Smooth muscle cell (in vitro differentiated cells): ENCODE measurements at regions not wholly inside any gene's neighbourhood (a gene's known extent, or its start where the extent isn't known, plus 50 kb on each side); places are given as distances from the start of the nearest gene placed in this dataset.
A peak's percentile ranks its signal among the peaks of the same experiment; 100 is the strongest.

ENCODE experiments used
- DNase-seq: peaks from one replicate; lab custom pipeline; 2025; ENCODE audit not compliant: unreplicated experiment; lab: John Stamatoyannopoulos, UW
- H2AFZ ChIP-seq: fragments of 200-600 bp; sonication (generic); 2 replicates; pipeline ENCODE4 v1.6.0; 2016; ENCODE audit warnings: antibody characterized with exemption, low read depth, mild to moderate bottlenecking
- H3F3A ChIP-seq: fragments of 200-600 bp; sonication (generic); 2 replicates; pipeline ENCODE4 v1.6.0; 2017; ENCODE audit warnings: antibody characterized with exemption, low read depth
- H3K27ac ChIP-seq: fragments of 200-600 bp; sonication (generic); 2 replicates; pipeline ENCODE4 v1.5.1; 2016; ENCODE audit warnings: low read depth, mild to moderate bottlenecking
- H3K27me3 ChIP-seq: fragments of 200-600 bp; sonication (generic); 2 replicates; pipeline ENCODE4 v1.6.1; 2016; ENCODE audit warnings: low read depth, mild to moderate bottlenecking
- H3K36me3 ChIP-seq: fragments of 200-600 bp; sonication (generic); 2 replicates; pipeline ENCODE4 v1.5.1; 2016; ENCODE audit warnings: low read depth
- H3K4me1 ChIP-seq: fragments of 200-600 bp; sonication (generic); 2 replicates; pipeline ENCODE4 v1.5.1; 2016; ENCODE audit warnings: low read depth
- H3K4me2 ChIP-seq: fragments of 200-600 bp; sonication (generic); 2 replicates; pipeline ENCODE4 v1.6.0; 2016; ENCODE audit warnings: mild to moderate bottlenecking
- H3K4me3 ChIP-seq: fragments of 200-600 bp; sonication (generic); 2 replicates; pipeline ENCODE4 v1.5.1; 2016; ENCODE audit warnings: mild to moderate bottlenecking
- H3K79me2 ChIP-seq: fragments of 200-600 bp; sonication (generic); 2 replicates; pipeline ENCODE4 v1.6.0; 2016; ENCODE audit warnings: low read depth, mild to moderate bottlenecking
- H3K9ac ChIP-seq: fragments of 200-600 bp; sonication (generic); 2 replicates; pipeline ENCODE4 v1.6.0; 2016; ENCODE audit warnings: low read depth
- H3K9me3 ChIP-seq: fragments of 200-600 bp; sonication (generic); replicated peaks from 2 replicates; pipeline ENCODE4 v1.5.1; 2016; ENCODE audit warnings: low read depth
- H4K20me1 ChIP-seq: fragments of 200-600 bp; sonication (generic); 2 replicates; pipeline ENCODE4 v1.6.0; 2016; ENCODE audit warnings: low read depth
- WGBS: methylation state at CpG from one replicate; pipeline ENCODE4 v1.1.7; 2016; ENCODE audit warnings: low lambda C conversion rate; 5-methylcytosine and 5-hydroxymethylcytosine counted together
- TF ChIP-seq, protein P1 (sequence below): fragments of 200-600 bp; sonication (generic); IDR thresholded peaks from 2 replicates; pipeline ENCODE4 v1.5.1; 2017; ENCODE audit warnings: borderline replicate concordance, mild to moderate bottlenecking, antibody characterized with exemption; ENCODE audit not compliant: insufficient read depth, poor library complexity, severe bottlenecking

DNA sequence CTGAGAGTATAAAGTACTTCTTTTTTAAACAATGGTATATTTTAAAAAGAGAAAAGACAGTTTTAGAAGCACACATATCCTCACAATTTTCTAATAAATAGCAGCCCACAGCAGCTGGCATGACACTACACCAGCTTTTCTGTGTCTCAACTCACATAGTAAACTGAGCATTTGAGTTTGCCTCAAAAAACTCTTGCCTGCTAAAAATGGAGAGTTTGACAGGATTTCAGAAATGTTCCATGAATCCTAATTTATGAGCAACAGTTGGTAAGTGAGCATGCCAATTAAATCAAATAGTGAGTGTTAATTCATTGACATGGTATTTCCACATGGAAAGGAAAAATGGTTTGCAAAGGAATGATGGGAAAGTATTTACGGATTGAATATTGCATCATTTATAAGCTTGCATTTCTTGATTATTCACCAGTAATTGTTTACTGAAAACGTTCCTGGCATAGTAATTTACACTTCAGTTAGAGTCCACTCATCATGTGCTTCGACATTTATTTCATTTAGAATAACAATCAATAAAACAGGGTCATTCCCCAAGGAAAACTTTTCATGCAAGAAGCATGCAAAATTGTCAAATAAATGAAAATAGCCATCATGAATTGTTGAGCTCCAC is 323.0 kb downstream of the EFNB2 start:
- H4K20me1 ChIP-seq: no peaks in the 10 kb centered on the region
- no peak overlapping the region for H3K4me3 ChIP-seq
- WGBS: 78% methylated on average over 3 of the region's 3 CpGs
- no peak overlapping the region for H2AFZ ChIP-seq
- H3K79me2 ChIP-seq: no peaks in the 10 kb centered on the region
- no peaks in the 10 kb centered on the region for H3K9me3 ChIP-seq
- peaks cover 18% of the 10 kb centered on the region for H3K4me1 ChIP-seq
- TF ChIP-seq, protein P1, sequence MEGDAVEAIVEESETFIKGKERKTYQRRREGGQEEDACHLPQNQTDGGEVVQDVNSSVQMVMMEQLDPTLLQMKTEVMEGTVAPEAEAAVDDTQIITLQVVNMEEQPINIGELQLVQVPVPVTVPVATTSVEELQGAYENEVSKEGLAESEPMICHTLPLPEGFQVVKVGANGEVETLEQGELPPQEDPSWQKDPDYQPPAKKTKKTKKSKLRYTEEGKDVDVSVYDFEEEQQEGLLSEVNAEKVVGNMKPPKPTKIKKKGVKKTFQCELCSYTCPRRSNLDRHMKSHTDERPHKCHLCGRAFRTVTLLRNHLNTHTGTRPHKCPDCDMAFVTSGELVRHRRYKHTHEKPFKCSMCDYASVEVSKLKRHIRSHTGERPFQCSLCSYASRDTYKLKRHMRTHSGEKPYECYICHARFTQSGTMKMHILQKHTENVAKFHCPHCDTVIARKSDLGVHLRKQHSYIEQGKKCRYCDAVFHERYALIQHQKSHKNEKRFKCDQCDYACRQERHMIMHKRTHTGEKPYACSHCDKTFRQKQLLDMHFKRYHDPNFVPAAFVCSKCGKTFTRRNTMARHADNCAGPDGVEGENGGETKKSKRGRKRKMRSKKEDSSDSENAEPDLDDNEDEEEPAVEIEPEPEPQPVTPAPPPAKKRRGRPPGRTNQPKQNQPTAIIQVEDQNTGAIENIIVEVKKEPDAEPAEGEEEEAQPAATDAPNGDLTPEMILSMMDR: no peak
- no peaks in the 10 kb centered on the region for H3K36me3 ChIP-seq
- no peak overlapping the region for H3K27ac ChIP-seq
- no peaks in the 10 kb centered on the region for H3F3A ChIP-seq
- no peak for DNase-seq
- H3K27me3 ChIP-seq: no peaks in the 10 kb centered on the region
- no peak overlapping the region for H3K4me2 ChIP-seq
- H3K9ac ChIP-seq: no peak overlapping the region

DNA sequence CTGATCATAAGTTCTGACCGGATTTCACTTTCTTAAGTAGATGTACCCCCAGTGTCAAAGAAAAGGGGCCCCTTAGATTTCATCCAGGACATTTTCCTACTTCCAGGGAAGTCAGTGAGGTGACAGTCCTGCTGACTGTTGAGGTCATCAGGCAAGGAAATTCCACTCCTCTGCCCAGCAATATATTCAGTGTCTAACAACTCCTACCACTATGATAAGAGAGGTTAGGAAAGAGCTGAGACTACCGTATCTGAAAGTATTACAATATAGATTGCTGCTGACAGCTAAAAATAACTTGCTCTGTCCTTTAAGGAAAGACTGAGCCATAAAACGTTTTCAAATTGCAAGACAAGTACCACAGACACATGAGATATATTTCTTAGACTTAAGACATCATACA is 325.1 kb downstream of the EFNB2 start:
- WGBS: 37% methylated on average over 3 of the region's 3 CpGs
- no peak for DNase-seq
- H3K9me3 ChIP-seq: no peaks in the 10 kb centered on the region
- TF ChIP-seq, protein P1: no peak
- peak overlapping the region; percentile 71 for H3K4me2 ChIP-seq
- H3K4me3 ChIP-seq: no peak overlapping the region
- no peak overlapping the region for H3K9ac ChIP-seq
- H2AFZ ChIP-seq: no peak overlapping the region
- H3K36me3 ChIP-seq: no peaks in the 10 kb centered on the region
- no peak overlapping the region for H3K27ac ChIP-seq
- no peaks in the 10 kb centered on the region for H3K27me3 ChIP-seq
- H3F3A ChIP-seq: no peaks in the 10 kb centered on the region
- H4K20me1 ChIP-seq: no peaks in the 10 kb centered on the region
- H3K4me1 ChIP-seq: peaks cover 18% of the 10 kb centered on the region
- H3K79me2 ChIP-seq: no peaks in the 10 kb centered on the region

DNA sequence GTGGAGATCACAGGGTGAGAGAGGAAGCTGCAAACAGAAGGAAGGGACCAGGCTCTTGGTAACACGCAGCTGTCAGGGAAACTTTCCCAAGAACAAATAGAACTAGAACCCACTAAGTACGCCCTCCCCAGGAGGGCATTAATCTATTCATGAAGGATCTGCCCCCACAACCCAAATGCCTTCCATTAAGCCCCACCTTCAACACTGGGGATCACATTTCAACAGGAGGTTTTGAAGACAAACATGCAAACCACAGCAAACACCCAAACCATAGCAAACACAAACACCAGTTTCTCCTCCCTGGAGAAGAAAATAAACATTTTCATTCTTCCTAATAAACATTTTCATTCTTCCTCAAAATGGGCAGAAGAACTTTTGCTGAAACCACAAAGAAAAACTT is 329.6 kb downstream of the EFNB2 start:
- no peaks in the 10 kb centered on the region for H3K79me2 ChIP-seq
- no peak overlapping the region for H2AFZ ChIP-seq
- H3K9me3 ChIP-seq: no peaks in the 10 kb centered on the region
- H3K4me1 ChIP-seq: peaks cover 6% of the 10 kb centered on the region
- H3K9ac ChIP-seq: no peak overlapping the region
- H4K20me1 ChIP-seq: no peaks in the 10 kb centered on the region
- 85% methylated on average over 2 of the region's 2 CpGs for WGBS
- no peaks in the 10 kb centered on the region for H3K27me3 ChIP-seq
- DNase-seq: no peak
- no peak overlapping the region for H3K27ac ChIP-seq
- H3K4me3 ChIP-seq: no peak overlapping the region
- H3F3A ChIP-seq: no peaks in the 10 kb centered on the region
- no peak overlapping the region for H3K4me2 ChIP-seq
- H3K36me3 ChIP-seq: no peaks in the 10 kb centered on the region
- TF ChIP-seq, protein P1: no peak

DNA sequence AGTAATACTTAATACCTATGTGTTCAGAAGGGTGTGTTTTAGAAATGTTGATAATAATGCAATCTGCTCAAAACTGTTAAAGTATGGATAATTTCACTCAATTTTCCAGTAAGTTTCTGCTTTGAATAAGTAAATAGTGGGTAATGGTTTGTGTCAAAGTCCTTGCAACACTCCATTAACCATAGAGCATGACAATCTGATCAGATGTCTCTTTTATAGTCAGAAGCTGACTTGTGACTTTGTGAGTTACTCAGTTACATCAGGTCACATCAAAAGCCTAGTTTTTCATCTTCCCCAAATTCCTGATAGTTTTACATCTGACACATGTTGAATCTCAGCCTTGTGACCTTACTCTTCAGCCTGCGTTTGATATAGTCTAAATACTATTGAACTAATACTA is 338.0 kb downstream of the EFNB2 start:
- Histone ChIP-seq H3K9me3 (no peaks in the 10 kb centered on the region), H3F3A (no peaks in the 10 kb centered on the region), H3K27ac (no peak overlapping the region), H2AFZ (no peak overlapping the region), H3K4me2 (no peak overlapping the region), H4K20me1 (no peaks in the 10 kb centered on the region), H3K27me3 (no peaks in the 10 kb centered on the region), H3K36me3 (no peaks in the 10 kb centered on the region), H3K4me3 (no peak overlapping the region), H3K79me2 (no peaks in the 10 kb centered on the region), H3K9ac (no peak overlapping the region), H3K4me1 (no peaks in the 10 kb centered on the region)
- DNase-seq: no peak
- TF ChIP-seq, protein P1: no peak
- 100% methylated on average over 1 of the region's 1 CpG for WGBS
